T47D (cell line): ENCODE measurements at regions not wholly inside any gene's neighbourhood (a gene's known extent, or its start where the extent isn't known, plus 50 kb on each side); places are given as distances from the start of the nearest gene placed in this dataset.
A peak's percentile ranks its signal among the peaks of the same experiment; 100 is the strongest.

ENCODE experiments used
- DNase-seq, 2 experiments: peaks; one replicate each; pipeline versions ENCODE4 v3.0.0 to v3.0.0-alpha.2; 2011 to 2012; ENCODE audit warnings: low read depth in 1 of 2, low spot score in 1 of 2
- JUND ChIP-seq: IDR thresholded peaks from 2 replicates; pipeline ENCODE4 v1.6.1; 2012; ENCODE audit warnings: low read depth
- in situ Hi-C: cut with HindIII; loops from 2 replicates; pipeline ENCODE4 v1.10.0; 2016; ENCODE audit warnings: low sequenced_read_pairs, low pct_unique_long_range_greater_than_20kb

- in situ Hi-C loops, result no loop called here
- TF ChIP-seq JUND, result no peak
- DNase-seq, result no peak
These were observed 88.3 kb upstream of the IPO9 start for GRCh38 chr1:201740670-201741111.

- in situ Hi-C loops, result no loop called here
- no peak for TF ChIP-seq JUND
- no peak for DNase-seq
These were observed 87.1 kb upstream of the IPO9 start for GRCh38 chr1:201741763-201742342.

GRCh38 chr1:201742476-201742875 lies 86.5 kb upstream of the IPO9 start:
- in situ Hi-C loops, result no loop called here
- no peak for TF ChIP-seq JUND

GRCh38 chr1:201742955-201743805 lies 85.8 kb upstream of the IPO9 start:
- DNase-seq, result no peak
- in situ Hi-C loops, result no loop called here
- no peak for TF ChIP-seq JUND

More at GRCh38 chr1:201742476-201742875, 86.5 kb upstream of the IPO9 start:
- DNase-seq, result peak in 1 of 2 experiments; percentile 20

- in situ Hi-C loops, result no loop called here
- TF ChIP-seq JUND, result no peak
- DNase-seq, result no peak
These were observed 83.9 kb upstream of the IPO9 start for GRCh38 chr1:201745023-201745422.

- DNase-seq, result no peak
- TF ChIP-seq JUND, result no peak
- in situ Hi-C loops, result no loop called here
These were observed 82.8 kb upstream of the IPO9 start for GRCh38 chr1:201746156-201746555.

- in situ Hi-C loops, result no loop called here
- no peak for DNase-seq
- TF ChIP-seq JUND, result no peak
These were observed 81.7 kb upstream of the IPO9 start for GRCh38 chr1:201747261-201747660.

GRCh38 chr1:201748335-201748734 lies 80.6 kb upstream of the IPO9 start:
- in situ Hi-C loops, result no loop called here
- no peak for TF ChIP-seq JUND
- DNase-seq, result no peak

GRCh38 chr1:201749059-201749690 lies 79.8 kb upstream of the IPO9 start:
- in situ Hi-C loops, result no loop called here
- no peak for DNase-seq
- no peak for TF ChIP-seq JUND

- no peak for TF ChIP-seq JUND
- DNase-seq, result no peak
- in situ Hi-C loops, result no loop called here
These were observed 78.8 kb upstream of the IPO9 start for GRCh38 chr1:201750120-201750519.

- in situ Hi-C loops, result no loop called here
- no peak for DNase-seq
- no peak for TF ChIP-seq JUND
These were observed 78.0 kb upstream of the IPO9 start for GRCh38 chr1:201750934-201751333.

GRCh38 chr1:201751872-201752271 lies 77.1 kb upstream of the IPO9 start:
- TF ChIP-seq JUND, result no peak
- no peak for DNase-seq
- in situ Hi-C loops, result no loop called here

- no peak for TF ChIP-seq JUND
- in situ Hi-C loops, result no loop called here
- no peak for DNase-seq
These were observed 76.6 kb upstream of the IPO9 start for GRCh38 chr1:201752333-201752732.
